Thyroid gland (tissue), 4 donors: ENCODE measurements at regions not wholly inside any gene's neighbourhood (a gene's known extent, or its start where the extent isn't known, plus 50 kb on each side); places are given as distances from the start of the nearest gene placed in this dataset.

Experiments used
- DNase-seq, 2 donors: peaks; one replicate each; pipeline ENCODE4 v3.0.0-alpha.2; 2019
- H3K27ac ChIP-seq, 3 donors: fragments of 200-600 bp; sonication (generic); 1 replicate in 2 of 3; 2 replicates in 1 of 3; pipeline ENCODE4 v1.5.1; 2016 to 2019; ENCODE audit warnings: mild to moderate bottlenecking in 1 of 3, moderate library complexity in 1 of 3
- H3K27me3 ChIP-seq: fragments of 200-600 bp; sonication (generic); one replicate; pipeline ENCODE4 v1.5.1; 2019
- H3K36me3 ChIP-seq, 2 donors: fragments of 200-600 bp; sonication (generic); one replicate each; pipeline ENCODE4 v1.5.1; 2016 to 2019
- H3K4me1 ChIP-seq, 2 donors: fragments of 200-600 bp; sonication (generic); one replicate each; pipeline ENCODE4 v1.5.1; 2017 to 2019
- H3K4me3 ChIP-seq, 3 donors: fragments of 200-600 bp; sonication (generic); replicated peaks in 1 of 3; 1 replicate in 2 of 3; 2 replicates in 1 of 3; pipeline ENCODE4 v1.5.1; 2016; ENCODE audit warnings: mild to moderate bottlenecking in 1 of 3
- H3K9me3 ChIP-seq: fragments of 200-600 bp; sonication (generic); one replicate; pipeline ENCODE4 v1.5.1; 2017
- CTCF ChIP-seq, 6 experiments: fragments of 200-600 bp in 3 of 6; fragments of 450-650 bp in 3 of 6; sonication (generic) in 3 of 6; IDR thresholded peaks; one replicate each; pipeline ENCODE4 v1.5.1; 2016 to 2019; ENCODE audit warnings: antibody characterized with exemption in 6 of 6, mild to moderate bottlenecking in 2 of 6, inconsistent platforms in 1 of 6, moderate library complexity in 1 of 6
- POLR2A ChIP-seq, 2 donors: fragments of 450-650 bp; IDR thresholded peaks; one replicate each; pipeline ENCODE4 v1.6.1; 2017; ENCODE audit warnings: antibody characterized with exemption in 2 of 2, mild to moderate bottlenecking in 2 of 2, moderate library complexity in 1 of 2
- WGBS, 2 donors: methylation state at CpG; one replicate each; pipeline ENCODE4 v1.1.5; 2017; 5-methylcytosine and 5-hydroxymethylcytosine counted together
- intact Hi-C: fragments of 100-400 bp; cut with DNase I; formaldehyde crosslinking; loops from one replicate; pipeline ENCODE4 v1.15.1; 2023

GRCh38 chr11:116537709-116538108 is 235.1 kb downstream of the BUD13 start:
- H3K4me1 ChIP-seq: no peaks in the 10 kb centered on the region
- TF ChIP-seq POLR2A (IDR thresholded peaks at IDR 0.05) (no peak), CTCF (IDR thresholded peaks at IDR 0.05) (no peak)
- H3K9me3 ChIP-seq: no peaks in the 10 kb centered on the region
- H3K27ac ChIP-seq: no peak overlapping the region
- whole genome bisulfite sequencing, 2 donors: 79 to 87% methylated on average over 11 of the region's 11 CpGs
- no peaks in the 10 kb centered on the region for H3K36me3 ChIP-seq
- DNase-seq: no peak
- intact Hi-C loops: no loop called here
- H3K27me3 ChIP-seq: no peaks in the 10 kb centered on the region
- no peak overlapping the region for H3K4me3 ChIP-seq

GRCh38 chr11:116537121-116537520 is 235.7 kb downstream of the BUD13 start:
- H3K27ac ChIP-seq: no peak overlapping the region
- no peaks in the 10 kb centered on the region for H3K4me1 ChIP-seq
- no peak for DNase-seq
- WGBS, 2 donors: 79 to 82% methylated on average over 10 of the region's 10 CpGs
- no peaks in the 10 kb centered on the region for H3K36me3 ChIP-seq
- H3K9me3 ChIP-seq: no peaks in the 10 kb centered on the region
- H3K27me3 ChIP-seq: no peaks in the 10 kb centered on the region
- TF ChIP-seq CTCF (IDR thresholded peaks at IDR 0.05) (no peak), POLR2A (IDR thresholded peaks at IDR 0.05) (no peak)
- intact Hi-C loops: no loop called here
- H3K4me3 ChIP-seq: no peak overlapping the region

GRCh38 chr11:116536416-116536815 is 236.4 kb downstream of the BUD13 start:
- Histone ChIP-seq H3K9me3 (no peaks in the 10 kb centered on the region), H3K4me1 (no peaks in the 10 kb centered on the region), H3K27ac (no peak overlapping the region), H3K36me3 (no peaks in the 10 kb centered on the region), H3K4me3 (no peak overlapping the region), H3K27me3 (no peaks in the 10 kb centered on the region)
- WGBS, 2 donors: 79 to 88% methylated on average over 3 of the region's 3 CpGs
- intact Hi-C loops: no loop called here
- no peak for DNase-seq
- TF ChIP-seq POLR2A (IDR thresholded peaks at IDR 0.05) (no peak), CTCF (IDR thresholded peaks at IDR 0.05) (no peak)

GRCh38 chr11:116535994-116536393 is 236.8 kb downstream of the BUD13 start:
- no peak for DNase-seq
- TF ChIP-seq CTCF (IDR thresholded peaks at IDR 0.05): no peak
- no peak for TF ChIP-seq POLR2A (IDR thresholded peaks at IDR 0.05)
- Histone ChIP-seq H3K27ac (no peak overlapping the region), H3K27me3 (no peaks in the 10 kb centered on the region), H3K9me3 (no peaks in the 10 kb centered on the region), H3K36me3 (no peaks in the 10 kb centered on the region), H3K4me3 (no peak overlapping the region), H3K4me1 (no peaks in the 10 kb centered on the region)
- WGBS, 2 donors: 68 to 81% methylated on average over 8 to 9 of the region's 9 CpGs
- intact Hi-C loops: no loop called here

- WGBS, 2 donors: 90 to 95% methylated on average over 9 of the region's 9 CpGs
- no peaks in the 10 kb centered on the region for H3K36me3 ChIP-seq
- no peaks in the 10 kb centered on the region for H3K9me3 ChIP-seq
- no peak for TF ChIP-seq POLR2A (IDR thresholded peaks at IDR 0.05)
- no peak for TF ChIP-seq CTCF (IDR thresholded peaks at IDR 0.05)
- no peak overlapping the region for H3K27ac ChIP-seq
- no peak overlapping the region for H3K4me3 ChIP-seq
- no peaks in the 10 kb centered on the region for H3K27me3 ChIP-seq
- DNase-seq: no peak
- intact Hi-C loops: no loop called here
- no peaks in the 10 kb centered on the region for H3K4me1 ChIP-seq
These were observed 237.7 kb downstream of the BUD13 start for GRCh38 chr11:116535120-116535519.
